IMR-90 (cell line): ENCODE measurements at regions not wholly inside any gene's neighbourhood (a gene's known extent, or its start where the extent isn't known, plus 50 kb on each side); places are given as distances from the start of the nearest gene placed in this dataset.

Source experiments
- ATAC-seq: fragments of 200-7000 bp; cut with Tn5 transposase; 2 replicates; pipeline ENCODE4 v1.9.1; 2020; ENCODE audit warnings: low read depth, mild to moderate bottlenecking, moderate library complexity
- BruUV-seq: library from RNA; stranded (reverse); fragments of 400-500 nt; replicated peaks from 2 replicates; lab custom pipeline; 2021; lab: Mats Ljungman, UMichigan
- CTCF ChIA-PET: fragments of 300-600 bp; formaldehyde crosslinking; extraction: SDS; loops from one replicate; lab custom pipeline; 2021; ENCODE audit warnings: antibody characterized with exemption; lab: Yijun Ruan, JAX
- POLR2A ChIA-PET: fragments of 300-600 bp; sonication (Branson Sonifier 250); formaldehyde crosslinking; loops from one replicate; lab custom pipeline; 2022; ENCODE audit warnings: antibody characterized with exemption; ENCODE audit not compliant: unreplicated experiment; lab: Charles Lee
- DNase-seq: peaks from one replicate; pipeline ENCODE4 v3.0.0; 2013
- H2AFZ ChIP-seq: replicated peaks from 2 replicates; pipeline ENCODE3; 2013; ENCODE audit warnings: low read length, mild to moderate bottlenecking; ENCODE audit not compliant: poor library complexity
- H2AK5ac ChIP-seq: 2 replicates; pipeline ENCODE4 v1.6.1; 2013; ENCODE audit warnings: low read depth, low read length, inconsistent platforms
- H2AK9ac ChIP-seq: replicated peaks from 2 replicates; pipeline ENCODE3; 2013; ENCODE audit warnings: mild to moderate bottlenecking, low read depth, low read length, moderate library complexity; ENCODE audit not compliant: poor library complexity
- H2BK120ac ChIP-seq: 2 replicates; pipeline ENCODE4 v1.6.1; 2013; ENCODE audit warnings: low read depth, low read length, inconsistent platforms
- H2BK15ac ChIP-seq: 3 replicates; pipeline ENCODE4 v1.6.1; 2013; ENCODE audit warnings: low read depth, low read length, inconsistent platforms
- H2BK20ac ChIP-seq: 2 replicates; pipeline ENCODE4 v1.6.1; 2013; ENCODE audit warnings: low read depth, mild to moderate bottlenecking, inconsistent platforms, low read length, moderate library complexity
- H2BK5ac ChIP-seq: 2 replicates; pipeline ENCODE4 v1.6.1; 2013; ENCODE audit warnings: mild to moderate bottlenecking, low read depth, low read length, inconsistent platforms; ENCODE audit not compliant: poor library complexity, severe bottlenecking
- H3K14ac ChIP-seq: replicated peaks from 2 replicates; pipeline ENCODE4 v1.6.1; 2013; ENCODE audit warnings: low read depth, low read length, inconsistent platforms
- H3K18ac ChIP-seq: 2 replicates; pipeline ENCODE4 v1.6.1; 2013; ENCODE audit warnings: low read depth, low read length, control low read depth
- H3K23ac ChIP-seq: 2 replicates; pipeline ENCODE4 v1.6.1; 2013; ENCODE audit warnings: low read depth, low read length, inconsistent platforms
- H3K27ac ChIP-seq: 2 replicates; pipeline ENCODE4 v1.5.1; 2013; ENCODE audit warnings: mild to moderate bottlenecking, control low read depth, low read length; ENCODE audit not compliant: insufficient read depth
- H3K27me3 ChIP-seq: 2 replicates; pipeline ENCODE4 v1.6.1; 2013; ENCODE audit warnings: low read length; ENCODE audit not compliant: control insufficient read depth, insufficient read depth
- H3K36me3 ChIP-seq: 2 replicates; pipeline ENCODE4 v1.6.1; 2013; ENCODE audit warnings: low read length, mixed read lengths; ENCODE audit not compliant: control insufficient read depth, insufficient read depth
- H3K4ac ChIP-seq: 2 replicates; pipeline ENCODE4 v1.6.1; 2013; ENCODE audit warnings: low read depth, low read length, inconsistent platforms
- H3K4me1 ChIP-seq: 2 replicates; pipeline ENCODE4 v1.6.1; 2013; ENCODE audit warnings: low read length, mixed read lengths; ENCODE audit not compliant: control insufficient read depth, insufficient read depth
- H3K4me2 ChIP-seq: 2 replicates; pipeline ENCODE4 v1.6.1; 2013; ENCODE audit warnings: low read depth, mild to moderate bottlenecking, control low read depth, low read length, moderate library complexity
- H3K4me3 ChIP-seq: 2 replicates; pipeline ENCODE4 v1.5.1; 2013; ENCODE audit warnings: low read depth, mild to moderate bottlenecking, control low read depth, low read length, moderate library complexity; ENCODE audit not compliant: insufficient read depth
- H3K56ac ChIP-seq: 2 replicates; pipeline ENCODE4 v1.6.1; 2013; ENCODE audit warnings: low read length, inconsistent platforms; ENCODE audit not compliant: insufficient read depth; ENCODE audit errors: extremely low read depth
- H3K79me1 ChIP-seq, 2 experiments: 2 replicates each; pipeline ENCODE4 v1.6.1; 2013; ENCODE audit warnings: low read length in 2 of 2, inconsistent platforms in 1 of 2, low read depth in 1 of 2
- H3K9ac ChIP-seq: 2 replicates; pipeline ENCODE4 v1.6.1; 2013; ENCODE audit warnings: low read depth, low read length, control low read depth
- H3K9me1 ChIP-seq: 2 replicates; pipeline ENCODE4 v1.6.1; 2013; ENCODE audit warnings: low read length, inconsistent platforms; ENCODE audit not compliant: insufficient read depth
- H3K9me3 ChIP-seq: 2 replicates; pipeline ENCODE4 v1.6.1; 2013; ENCODE audit warnings: low read length; ENCODE audit not compliant: control insufficient read depth, insufficient read depth
- H4K20me1 ChIP-seq: 2 replicates; pipeline ENCODE4 v1.6.1; 2013; ENCODE audit warnings: low read length, inconsistent platforms; ENCODE audit not compliant: insufficient read depth
- H4K5ac ChIP-seq: 2 replicates; pipeline ENCODE4 v1.6.1; 2013; ENCODE audit warnings: mild to moderate bottlenecking, low read depth, low read length, control low read depth
- H4K8ac ChIP-seq, 2 experiments: 2 replicates each; pipeline ENCODE4 v1.6.1; 2013; ENCODE audit warnings: low read depth in 2 of 2, low read length in 2 of 2, control low read depth in 1 of 2, inconsistent platforms in 1 of 2
- H4K91ac ChIP-seq: 2 replicates; pipeline ENCODE4 v1.6.1; 2013; ENCODE audit warnings: low read depth, low read length, inconsistent platforms; ENCODE audit not compliant: insufficient read depth
- WGBS, 2 experiments: methylation state at CpG; one replicate each; pipeline versions ENCODE4 v1.1.5 to v1.1.7; 2013; ENCODE audit warnings: missing lambda C conversion rate in 2 of 2; ENCODE audit not compliant: insufficient read length in 1 of 2; ENCODE audit errors: extremely low coverage in 2 of 2; 5-methylcytosine and 5-hydroxymethylcytosine counted together
- dilution Hi-C: fragments of 300-500 bp; cut with HindIII; formaldehyde crosslinking; loops from one replicate; pipeline ENCODE4 v1.14.3; 2018; ENCODE audit warnings: low sequenced_read_pairs; ENCODE audit not compliant: unreplicated experiment
- in situ Hi-C: fragments of 300-500 bp; cut with MboI; formaldehyde crosslinking; loops from 3 replicates; pipeline ENCODE4 v1.14.3; 2019; ENCODE audit warnings: low sequenced_read_pairs, inconsistent platforms, mixed read lengths
- intact Hi-C: fragments of 100-400 bp; cut with micrococcal nuclease; formaldehyde crosslinking; loops from 2 replicates; pipeline ENCODE4 v1.10.0; 2022
- TF ChIP-seq, protein P1 (sequence below): conservative IDR thresholded peaks from 2 replicates; pipeline ENCODE4 v1.5.1; 2012; ENCODE audit warnings: mild to moderate bottlenecking, low read depth, low read length, improper control_type of control experiment

DNA sequence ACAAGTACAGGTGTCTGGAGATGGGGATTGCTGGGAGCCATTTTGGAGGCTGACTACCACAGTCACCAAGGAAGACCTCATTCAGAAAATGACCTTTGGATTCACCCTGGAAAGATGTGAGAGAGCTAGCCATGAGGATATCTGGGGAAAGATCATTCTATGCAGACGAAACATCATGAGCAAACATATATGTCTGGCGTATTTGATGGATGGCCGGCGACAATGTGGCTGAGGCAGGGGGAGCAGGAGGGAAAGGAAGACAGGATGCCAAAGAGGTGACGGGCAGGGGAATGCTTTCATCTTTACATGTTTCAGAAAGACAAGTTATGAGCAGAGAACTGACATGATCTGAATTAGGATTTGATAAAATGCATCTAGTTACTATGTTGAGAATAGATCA is 61.5 kb upstream of the SOX13 start:
- Histone ChIP-seq H3K14ac (no peak overlapping the region), H3K36me3 (no peaks in the 10 kb centered on the region), H4K5ac (no peak overlapping the region), H3K9ac (no peak overlapping the region), H4K20me1 (no peaks in the 10 kb centered on the region), H2BK20ac (no peak overlapping the region), H3K4me2 (no peak overlapping the region), H2AK5ac (no peak overlapping the region), H2BK15ac (no peak overlapping the region), H3K4me1 (no peaks in the 10 kb centered on the region), H2BK5ac (no peak overlapping the region), H2AK9ac (no peak overlapping the region), H2BK120ac (no peak overlapping the region), H3K4ac (no peak overlapping the region), H3K23ac (no peak overlapping the region), H3K27ac (no peak overlapping the region), H3K79me1 (no peaks in the 10 kb centered on the region), H4K8ac (no peak overlapping the region), H3K4me3 (no peak overlapping the region), H4K91ac (no peak overlapping the region), H3K9me1 (no peaks in the 10 kb centered on the region), H3K18ac (no peak overlapping the region), H2AFZ (no peak overlapping the region), H3K56ac (no peak overlapping the region), H3K27me3 (peaks cover 10% of the 10 kb centered on the region), H3K9me3 (no peaks in the 10 kb centered on the region)
- 43% methylated on average over 5 of the region's 5 CpGs; no CpG with 5 or more reads in 1 of the 2 experiments for WGBS, 2 experiments
- CTCF ChIA-PET, result no interaction called here
- BruUV-seq, result no TSS peak
- dilution Hi-C loops (no loop called here), in situ Hi-C loops (no loop called here), intact Hi-C loops (no loop called here)
- DNase-seq (no peak), ATAC-seq (no peak)
- TF ChIP-seq, protein P1, sequence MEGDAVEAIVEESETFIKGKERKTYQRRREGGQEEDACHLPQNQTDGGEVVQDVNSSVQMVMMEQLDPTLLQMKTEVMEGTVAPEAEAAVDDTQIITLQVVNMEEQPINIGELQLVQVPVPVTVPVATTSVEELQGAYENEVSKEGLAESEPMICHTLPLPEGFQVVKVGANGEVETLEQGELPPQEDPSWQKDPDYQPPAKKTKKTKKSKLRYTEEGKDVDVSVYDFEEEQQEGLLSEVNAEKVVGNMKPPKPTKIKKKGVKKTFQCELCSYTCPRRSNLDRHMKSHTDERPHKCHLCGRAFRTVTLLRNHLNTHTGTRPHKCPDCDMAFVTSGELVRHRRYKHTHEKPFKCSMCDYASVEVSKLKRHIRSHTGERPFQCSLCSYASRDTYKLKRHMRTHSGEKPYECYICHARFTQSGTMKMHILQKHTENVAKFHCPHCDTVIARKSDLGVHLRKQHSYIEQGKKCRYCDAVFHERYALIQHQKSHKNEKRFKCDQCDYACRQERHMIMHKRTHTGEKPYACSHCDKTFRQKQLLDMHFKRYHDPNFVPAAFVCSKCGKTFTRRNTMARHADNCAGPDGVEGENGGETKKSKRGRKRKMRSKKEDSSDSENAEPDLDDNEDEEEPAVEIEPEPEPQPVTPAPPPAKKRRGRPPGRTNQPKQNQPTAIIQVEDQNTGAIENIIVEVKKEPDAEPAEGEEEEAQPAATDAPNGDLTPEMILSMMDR, result no peak
- POLR2A ChIA-PET, result no interaction called here
